Esophagus muscularis mucosa (tissue), 4 donors: ENCODE measurements at regions not wholly inside any gene's neighbourhood (a gene's known extent, or its start where the extent isn't known, plus 50 kb on each side); places are given as distances from the start of the nearest gene placed in this dataset.

Source experiments
- DNase-seq: peaks from one replicate; pipeline ENCODE4 v3.0.0-alpha.2; 2017; ENCODE audit errors: extremely low spot score
- H3K27ac ChIP-seq, 4 donors: fragments of 200-600 bp; sonication (generic); replicated peaks in 1 of 4; 1 replicate in 3 of 4; 2 replicates in 1 of 4; pipeline ENCODE4 v1.5.1; 2016 to 2019; ENCODE audit warnings: mild to moderate bottlenecking in 1 of 4
- H3K27me3 ChIP-seq, 4 donors: fragments of 200-600 bp; sonication (generic); one replicate each; pipeline versions ENCODE4 v1.5.1 to v1.6.0; 2016 to 2019
- H3K36me3 ChIP-seq, 4 donors: fragments of 200-600 bp; sonication (generic); one replicate each; pipeline ENCODE4 v1.5.1; 2016 to 2019
- H3K4me1 ChIP-seq, 4 donors: fragments of 200-600 bp; sonication (generic); one replicate each; pipeline ENCODE4 v1.5.1; 2016 to 2019
- H3K4me3 ChIP-seq, 4 donors: fragments of 200-600 bp; sonication (generic); 1 replicate in 2 of 4; 2 replicates in 2 of 4; pipeline ENCODE4 v1.5.1; 2016 to 2019; ENCODE audit warnings: mild to moderate bottlenecking in 4 of 4, moderate library complexity in 1 of 4
- H3K9me3 ChIP-seq, 4 donors: fragments of 200-600 bp; sonication (generic); 1 replicate in 3 of 4; 2 replicates in 1 of 4; pipeline ENCODE4 v1.5.1; 2016 to 2019
- EP300 ChIP-seq: sonication (generic); formaldehyde crosslinking; IDR thresholded peaks from one replicate; pipeline ENCODE4 v1.6.1; 2017; ENCODE audit warnings: antibody characterized with exemption
- POLR2A ChIP-seq: fragments of 450-650 bp; IDR thresholded peaks from one replicate; pipeline ENCODE4 v1.6.1; 2017; ENCODE audit warnings: antibody characterized with exemption, moderate library complexity, mild to moderate bottlenecking, low read depth
- POLR2AphosphoS5 ChIP-seq, 2 donors: sonication (generic); formaldehyde crosslinking; IDR thresholded peaks; one replicate each; pipeline ENCODE4 v1.6.1; 2017; ENCODE audit warnings: antibody characterized with exemption in 2 of 2
- WGBS: methylation state at CpG from one replicate; pipeline ENCODE4 v1.1.5; 2018; 5-methylcytosine and 5-hydroxymethylcytosine counted together
- intact Hi-C: fragments of 100-400 bp; cut with DNase I; formaldehyde crosslinking; loops from one replicate; pipeline ENCODE4 v1.15.1; 2023
- TF ChIP-seq, protein P1 (sequence below), 3 experiments: fragments of 200-600 bp in 2 of 3; fragments of 450-650 bp in 1 of 3; sonication (generic) in 2 of 3; IDR thresholded peaks; one replicate each; pipeline ENCODE4 v1.5.1; 2017 to 2019; ENCODE audit warnings: antibody characterized with exemption in 3 of 3, mild to moderate bottlenecking in 2 of 3, moderate library complexity in 1 of 3

- Histone ChIP-seq H3K9me3 (peaks cover 0 to 21% (median 17%) of the 10 kb centered on the region in 4 donors), H3K4me3 (no peak overlapping the region), H3K27me3 (peaks cover 0 to 72% (median 0%) of the 10 kb centered on the region in 4 donors), H3K27ac (no peak overlapping the region), H3K36me3 (no peaks in the 10 kb centered on the region), H3K4me1 (no peaks in the 10 kb centered on the region)
- no peak for DNase-seq
- intact Hi-C loops: no loop called here
- 83% methylated on average over 4 of the region's 10 CpGs for WGBS
- TF ChIP-seq POLR2AphosphoS5 (IDR thresholded peaks at IDR 0.05) (no peak), POLR2A (no peak), EP300 (no peak)
- TF ChIP-seq, protein P1, sequence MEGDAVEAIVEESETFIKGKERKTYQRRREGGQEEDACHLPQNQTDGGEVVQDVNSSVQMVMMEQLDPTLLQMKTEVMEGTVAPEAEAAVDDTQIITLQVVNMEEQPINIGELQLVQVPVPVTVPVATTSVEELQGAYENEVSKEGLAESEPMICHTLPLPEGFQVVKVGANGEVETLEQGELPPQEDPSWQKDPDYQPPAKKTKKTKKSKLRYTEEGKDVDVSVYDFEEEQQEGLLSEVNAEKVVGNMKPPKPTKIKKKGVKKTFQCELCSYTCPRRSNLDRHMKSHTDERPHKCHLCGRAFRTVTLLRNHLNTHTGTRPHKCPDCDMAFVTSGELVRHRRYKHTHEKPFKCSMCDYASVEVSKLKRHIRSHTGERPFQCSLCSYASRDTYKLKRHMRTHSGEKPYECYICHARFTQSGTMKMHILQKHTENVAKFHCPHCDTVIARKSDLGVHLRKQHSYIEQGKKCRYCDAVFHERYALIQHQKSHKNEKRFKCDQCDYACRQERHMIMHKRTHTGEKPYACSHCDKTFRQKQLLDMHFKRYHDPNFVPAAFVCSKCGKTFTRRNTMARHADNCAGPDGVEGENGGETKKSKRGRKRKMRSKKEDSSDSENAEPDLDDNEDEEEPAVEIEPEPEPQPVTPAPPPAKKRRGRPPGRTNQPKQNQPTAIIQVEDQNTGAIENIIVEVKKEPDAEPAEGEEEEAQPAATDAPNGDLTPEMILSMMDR (IDR thresholded peaks at IDR 0.05): no peak
These were observed 276.2 kb downstream of the BRD1 start for GRCh38 chr22:49551446-49551845.

GRCh38 chr22:49550766-49551362 lies 276.8 kb downstream of the BRD1 start:
- Histone ChIP-seq H3K4me1 (no peaks in the 10 kb centered on the region), H3K36me3 (no peaks in the 10 kb centered on the region), H3K9me3 (peaks cover 0 to 22% (median 17%) of the 10 kb centered on the region in 4 donors), H3K4me3 (no peak overlapping the region), H3K27me3 (peaks cover 0 to 75% (median 0%) of the 10 kb centered on the region in 4 donors), H3K27ac (no peak overlapping the region)
- intact Hi-C loops: no loop called here
- WGBS: 97% methylated on average over 11 of the region's 11 CpGs
- DNase-seq: no peak
- TF ChIP-seq, protein P1 (IDR thresholded peaks at IDR 0.05): no peak

DNA sequence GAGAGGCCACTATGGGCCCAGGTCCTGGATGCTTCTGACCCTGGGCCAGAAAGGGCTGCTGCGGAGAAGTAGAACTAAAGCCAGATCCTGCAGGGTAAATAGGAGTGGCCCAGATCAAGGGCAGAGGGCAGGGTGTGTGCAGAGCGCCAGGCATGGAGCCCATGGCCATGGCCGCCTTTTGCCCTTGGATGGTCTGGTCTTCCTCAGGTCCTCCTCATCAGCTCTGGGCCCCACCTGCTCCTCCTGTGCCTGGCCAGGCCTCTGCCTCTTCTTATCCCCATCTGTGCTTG lies 277.6 kb downstream of the BRD1 start:
- intact Hi-C loops: no loop called here
- peaks cover 0 to 79% (median 0%) of the 10 kb centered on the region in 4 donors for H3K27me3 ChIP-seq
- no peak for DNase-seq
- H3K4me3 ChIP-seq: no peak overlapping the region
- WGBS: 92% methylated on average over 3 of the region's 3 CpGs
- H3K9me3 ChIP-seq: peaks cover 0 to 22% (median 17%) of the 10 kb centered on the region in 4 donors
- TF ChIP-seq POLR2AphosphoS5 (IDR thresholded peaks at IDR 0.05): no peak
- TF ChIP-seq POLR2A: no peak
- TF ChIP-seq EP300: no peak
- TF ChIP-seq, protein P1 (IDR thresholded peaks at IDR 0.05): no peak
- no peaks in the 10 kb centered on the region for H3K36me3 ChIP-seq
- H3K27ac ChIP-seq: no peak overlapping the region
- no peaks in the 10 kb centered on the region for H3K4me1 ChIP-seq

GRCh38 chr22:49549256-49550140 lies 278.2 kb downstream of the BRD1 start:
- WGBS: 72% methylated on average over 15 of the region's 22 CpGs
- H3K36me3 ChIP-seq: no peaks in the 10 kb centered on the region
- TF ChIP-seq POLR2A: no peak
- TF ChIP-seq POLR2AphosphoS5 (IDR thresholded peaks at IDR 0.05): no peak
- TF ChIP-seq, protein P1 (IDR thresholded peaks at IDR 0.05): no peak
- no peak for TF ChIP-seq EP300
- H3K4me3 ChIP-seq: no peak overlapping the region
- no peaks in the 10 kb centered on the region for H3K4me1 ChIP-seq
- H3K27me3 ChIP-seq: peaks cover 0 to 75% (median 0%) of the 10 kb centered on the region in 4 donors
- no peak for DNase-seq
- intact Hi-C loops: no loop called here
- peaks cover 0 to 22% (median 17%) of the 10 kb centered on the region in 4 donors for H3K9me3 ChIP-seq
- no peak overlapping the region for H3K27ac ChIP-seq
